ENCODE measurements at regions not wholly inside any gene's neighbourhood (a gene's known extent, or its start where the extent isn't known, plus 50 kb on each side); places are given as distances from the start of the nearest gene placed in this dataset.

- Mint-ChIP-seq H3K4me3 (no peak overlapping the region), H3K36me3 (ENCODE audit: low read depth) (no peaks in the 10 kb centered on the region), H3K27ac (no peak overlapping the region), H3K27me3 (no peaks in the 10 kb centered on the region), H3K4me1 (ENCODE audit: low read depth) (no peaks in the 10 kb centered on the region), H3K9me3 (peaks cover 4% of the 10 kb centered on the region)
- no peak for DNase-seq
- no peaks in the 10 kb centered on the region for H3K27me3 ChIP-seq (ENCODE audit: control insufficient read depth in 1 of 2, insufficient read depth in 2 of 2, low read length in 2 of 2)
- ChIA-PET CTCF (no interaction called here), POLR2A (no interaction called here)
- H3K9me3 ChIP-seq (ENCODE audit: control insufficient read depth in 1 of 2, insufficient read depth in 1 of 2, low read length in 2 of 2) = no peaks in the 10 kb centered on the region
- H3K4me3 ChIP-seq (ENCODE audit: low read length) = no peak overlapping the region
- TF ChIP-seq, protein P1, sequence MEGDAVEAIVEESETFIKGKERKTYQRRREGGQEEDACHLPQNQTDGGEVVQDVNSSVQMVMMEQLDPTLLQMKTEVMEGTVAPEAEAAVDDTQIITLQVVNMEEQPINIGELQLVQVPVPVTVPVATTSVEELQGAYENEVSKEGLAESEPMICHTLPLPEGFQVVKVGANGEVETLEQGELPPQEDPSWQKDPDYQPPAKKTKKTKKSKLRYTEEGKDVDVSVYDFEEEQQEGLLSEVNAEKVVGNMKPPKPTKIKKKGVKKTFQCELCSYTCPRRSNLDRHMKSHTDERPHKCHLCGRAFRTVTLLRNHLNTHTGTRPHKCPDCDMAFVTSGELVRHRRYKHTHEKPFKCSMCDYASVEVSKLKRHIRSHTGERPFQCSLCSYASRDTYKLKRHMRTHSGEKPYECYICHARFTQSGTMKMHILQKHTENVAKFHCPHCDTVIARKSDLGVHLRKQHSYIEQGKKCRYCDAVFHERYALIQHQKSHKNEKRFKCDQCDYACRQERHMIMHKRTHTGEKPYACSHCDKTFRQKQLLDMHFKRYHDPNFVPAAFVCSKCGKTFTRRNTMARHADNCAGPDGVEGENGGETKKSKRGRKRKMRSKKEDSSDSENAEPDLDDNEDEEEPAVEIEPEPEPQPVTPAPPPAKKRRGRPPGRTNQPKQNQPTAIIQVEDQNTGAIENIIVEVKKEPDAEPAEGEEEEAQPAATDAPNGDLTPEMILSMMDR (IDR thresholded peaks at IDR 0.05) = no peak
- H3K4me1 ChIP-seq (ENCODE audit: insufficient read depth, low read length) = no peaks in the 10 kb centered on the region
- no peak for ATAC-seq (ENCODE audit: poor library complexity)
- no peaks in the 10 kb centered on the region for H3K36me3 ChIP-seq (ENCODE audit: insufficient read depth, low read length)
- H3K27ac ChIP-seq (ENCODE audit: low read depth in 1 of 2, low read length in 2 of 2) = no peak overlapping the region
- intact Hi-C loops (cut with DNase I, micrococcal nuclease) = no loop called here
Observed at GRCh38 chr9:117612317-117612716, 91.9 kb upstream of the TLR4 start.

- Mint-ChIP-seq H3K4me1 (ENCODE audit: low read depth) (no peaks in the 10 kb centered on the region), H3K4me3 (no peak overlapping the region), H3K27ac (no peak overlapping the region), H3K27me3 (no peaks in the 10 kb centered on the region), H3K36me3 (ENCODE audit: low read depth) (no peaks in the 10 kb centered on the region), H3K9me3 (peaks cover 7% of the 10 kb centered on the region)
- ChIA-PET CTCF (no interaction called here), POLR2A (no interaction called here)
- intact Hi-C loops (cut with DNase I, micrococcal nuclease) = no loop called here
- H3K36me3 ChIP-seq (ENCODE audit: insufficient read depth, low read length) = no peaks in the 10 kb centered on the region
- ATAC-seq (ENCODE audit: poor library complexity) = no peak
- H3K4me1 ChIP-seq (ENCODE audit: insufficient read depth, low read length) = no peaks in the 10 kb centered on the region
- no peaks in the 10 kb centered on the region for H3K27me3 ChIP-seq (ENCODE audit: control insufficient read depth in 1 of 2, insufficient read depth in 2 of 2, low read length in 2 of 2)
- peaks cover 0 to 5% of the 10 kb centered on the region in 2 experiments for H3K9me3 ChIP-seq (ENCODE audit: control insufficient read depth in 1 of 2, insufficient read depth in 1 of 2, low read length in 2 of 2)
- no peak overlapping the region for H3K4me3 ChIP-seq (ENCODE audit: low read length)
- TF ChIP-seq, protein P1 (IDR thresholded peaks at IDR 0.05) = no peak
- H3K27ac ChIP-seq (ENCODE audit: low read depth in 1 of 2, low read length in 2 of 2) = no peak overlapping the region
- DNase-seq = no peak
Observed at GRCh38 chr9:117597977-117598376, 106.2 kb upstream of the TLR4 start.

- POLR2A ChIA-PET = no interaction called here
- no peaks in the 10 kb centered on the region for H3K36me3 ChIP-seq (ENCODE audit: insufficient read depth, low read length)
- H3K36me3 Mint-ChIP-seq (ENCODE audit: low read depth) = no peaks in the 10 kb centered on the region
- ATAC-seq (ENCODE audit: poor library complexity) (no peak), DNase-seq (no peak)
- no peak overlapping the region for H3K4me3 ChIP-seq (ENCODE audit: low read length)
- no peaks in the 10 kb centered on the region for H3K27me3 Mint-ChIP-seq
- H3K4me3 Mint-ChIP-seq = no peak overlapping the region
- peaks cover 7% of the 10 kb centered on the region for H3K9me3 Mint-ChIP-seq
- CTCF ChIA-PET = no interaction called here
- no peak overlapping the region for H3K27ac Mint-ChIP-seq
- TF ChIP-seq, protein P1 (IDR thresholded peaks at IDR 0.05) = no peak
- H3K4me1 Mint-ChIP-seq (ENCODE audit: low read depth) = no peaks in the 10 kb centered on the region
- intact Hi-C loops (cut with DNase I, micrococcal nuclease) = no loop called here
- H3K4me1 ChIP-seq (ENCODE audit: insufficient read depth, low read length) = no peaks in the 10 kb centered on the region
- H3K9me3 ChIP-seq (ENCODE audit: control insufficient read depth in 1 of 2, insufficient read depth in 1 of 2, low read length in 2 of 2) = peaks cover 0 to 5% of the 10 kb centered on the region in 2 experiments
- H3K27ac ChIP-seq (ENCODE audit: low read depth in 1 of 2, low read length in 2 of 2) = no peak overlapping the region
- no peaks in the 10 kb centered on the region for H3K27me3 ChIP-seq (ENCODE audit: control insufficient read depth in 1 of 2, insufficient read depth in 2 of 2, low read length in 2 of 2)
Observed at GRCh38 chr9:117596678-117597077, 107.5 kb upstream of the TLR4 start.
